Hepatic stellate cell (primary cell): ENCODE measurements at regions not wholly inside any gene's neighbourhood (a gene's known extent, or its start where the extent isn't known, plus 50 kb on each side); places are given as distances from the start of the nearest gene placed in this dataset.

ENCODE experiments used
- DNase-seq: peaks from one replicate; pipeline ENCODE4 v3.0.0; 2011; ENCODE audit warnings: low spot score

- DNase-seq = peak; percentile 59
Measured at GRCh38 chr7:46165276-46165675, 244.2 kb upstream of the IGFBP3 start.

GRCh38 chr7:46164629-46165028 is 243.6 kb upstream of the IGFBP3 start:
- DNase-seq = no peak

- DNase-seq = no peak
Measured at GRCh38 chr7:46163246-46163645, 242.2 kb upstream of the IGFBP3 start.

GRCh38 chr7:46162609-46163008 is 241.5 kb upstream of the IGFBP3 start:
- DNase-seq = no peak

- DNase-seq = no peak
Measured at GRCh38 chr7:46160861-46161260, 239.8 kb upstream of the IGFBP3 start.

GRCh38 chr7:46157931-46158330 is 236.9 kb upstream of the IGFBP3 start:
- no peak for DNase-seq

- DNase-seq = no peak
Measured at GRCh38 chr7:46157404-46157803, 236.3 kb upstream of the IGFBP3 start.

GRCh38 chr7:46156853-46157252 is 235.8 kb upstream of the IGFBP3 start:
- DNase-seq = no peak

GRCh38 chr7:46156086-46156485 is 235.0 kb upstream of the IGFBP3 start:
- DNase-seq = no peak

- no peak for DNase-seq
Measured at GRCh38 chr7:46155367-46155766, 234.3 kb upstream of the IGFBP3 start.

- DNase-seq = no peak
Measured at GRCh38 chr7:46153951-46154787, 233.1 kb upstream of the IGFBP3 start.

GRCh38 chr7:46153583-46153950 is 232.5 kb upstream of the IGFBP3 start:
- no peak for DNase-seq

- DNase-seq = no peak
Measured at GRCh38 chr7:46152696-46153095, 231.6 kb upstream of the IGFBP3 start.

GRCh38 chr7:46150721-46151120 is 229.6 kb upstream of the IGFBP3 start:
- no peak for DNase-seq

- DNase-seq = no peak
Measured at GRCh38 chr7:46150202-46150601, 229.1 kb upstream of the IGFBP3 start.

- no peak for DNase-seq
Measured at GRCh38 chr7:46147871-46148270, 226.8 kb upstream of the IGFBP3 start.

GRCh38 chr7:46146454-46147255 is 225.6 kb upstream of the IGFBP3 start:
- DNase-seq = no peak

GRCh38 chr7:46145412-46145811 is 224.3 kb upstream of the IGFBP3 start:
- peak; percentile 68 for DNase-seq

- no peak for DNase-seq
Measured at GRCh38 chr7:46143949-46144917, 223.2 kb upstream of the IGFBP3 start.

GRCh38 chr7:46143421-46143820 is 222.3 kb upstream of the IGFBP3 start:
- DNase-seq = no peak

GRCh38 chr7:46139079-46139478 is 218.0 kb upstream of the IGFBP3 start:
- DNase-seq = peak; percentile 26

- no peak for DNase-seq
Measured at GRCh38 chr7:46137725-46138124, 216.7 kb upstream of the IGFBP3 start.
